GM18499 (cell line): ENCODE measurements at regions not wholly inside any gene's neighbourhood (a gene's known extent, or its start where the extent isn't known, plus 50 kb on each side); places are given as distances from the start of the nearest gene placed in this dataset.

Experiments
- ATAC-seq: cut with Tn5 transposase; IDR thresholded peaks from one replicate; pipeline ENCODE4 v1.9.1; 2021; ENCODE audit warnings: moderate number of reproducible peaks; ENCODE audit not compliant: insufficient read depth, unreplicated experiment

- ATAC-seq, result no peak
Observed at GRCh38 chr21:16504766-16505165, 775.0 kb downstream of the USP25 start.

DNA sequence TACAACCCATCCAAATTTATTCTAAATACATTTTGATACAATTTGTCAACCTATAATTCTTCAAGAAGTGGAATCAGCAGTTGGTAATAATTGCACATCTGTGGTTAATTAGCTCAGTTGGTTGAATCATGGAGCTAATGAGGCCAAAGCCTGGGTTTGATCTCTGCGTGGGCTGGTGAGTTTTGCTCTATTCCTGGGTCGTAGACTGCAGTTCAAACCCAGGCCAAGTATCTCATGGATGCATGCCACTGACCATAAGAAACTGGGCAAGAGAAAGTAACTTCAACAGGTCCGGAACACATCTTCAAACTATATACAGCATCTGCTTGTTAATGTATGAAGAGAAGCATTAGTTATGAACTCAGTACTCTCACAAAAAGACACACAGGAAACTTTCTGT, 779.7 kb downstream of the USP25 start:
- ATAC-seq, result no peak

DNA sequence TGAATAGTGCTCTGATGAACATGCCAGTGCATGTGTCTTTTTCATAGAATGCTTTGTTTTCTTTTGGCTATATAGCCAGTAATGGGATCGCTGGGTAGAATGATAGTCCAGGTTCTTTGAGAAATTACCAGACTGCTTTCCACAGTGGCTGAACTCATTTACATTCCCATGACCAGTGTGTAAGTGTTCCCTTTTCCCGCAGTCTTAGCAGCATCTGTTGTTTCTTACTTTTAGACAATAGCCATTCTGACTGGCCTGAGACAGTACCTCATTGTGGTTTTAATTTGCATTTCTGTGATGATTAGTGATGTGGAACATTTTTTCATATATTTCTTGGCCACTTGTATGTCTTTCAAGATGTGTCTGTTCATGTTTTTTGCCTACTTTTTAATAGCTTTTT, 784.5 kb downstream of the USP25 start:
- ATAC-seq, result no peak

DNA sequence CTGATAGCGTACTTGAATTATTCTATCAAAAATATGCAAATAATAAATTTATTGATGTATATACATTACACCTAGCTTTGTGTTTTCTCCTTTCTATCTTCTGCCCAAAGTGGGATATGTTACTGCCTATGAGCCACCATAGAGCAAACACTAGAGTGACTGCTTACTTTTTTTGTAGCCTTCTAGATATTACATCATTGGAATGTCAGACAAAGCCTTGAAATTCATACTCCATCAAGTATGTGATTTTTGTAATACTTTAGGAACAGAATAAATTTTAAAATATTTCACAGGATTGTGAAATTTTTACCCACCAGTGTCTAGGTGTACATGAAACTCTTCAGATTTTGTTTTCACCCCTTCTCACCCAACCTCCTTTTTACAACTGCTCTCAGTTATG, 787.6 kb downstream of the USP25 start:
- ATAC-seq, result no peak

DNA sequence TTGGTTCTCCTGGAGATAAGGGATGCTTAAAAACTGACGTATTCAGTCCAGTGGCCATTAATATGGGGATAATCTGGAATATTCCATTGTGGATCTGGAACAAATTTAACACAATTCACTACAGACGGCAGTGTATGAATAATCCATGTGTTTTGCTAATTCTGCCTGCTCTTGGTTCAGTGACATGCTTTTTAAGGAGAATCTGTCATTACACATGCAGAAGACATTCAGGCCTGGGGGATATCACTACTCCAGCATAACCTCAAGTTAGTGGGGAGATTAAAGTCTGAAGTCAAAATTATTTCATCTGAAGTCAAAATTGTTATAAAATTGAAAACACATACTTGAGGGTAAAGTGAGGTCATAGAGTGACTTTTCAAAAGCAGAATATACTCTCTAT, 789.3 kb downstream of the USP25 start:
- ATAC-seq, result no peak

DNA sequence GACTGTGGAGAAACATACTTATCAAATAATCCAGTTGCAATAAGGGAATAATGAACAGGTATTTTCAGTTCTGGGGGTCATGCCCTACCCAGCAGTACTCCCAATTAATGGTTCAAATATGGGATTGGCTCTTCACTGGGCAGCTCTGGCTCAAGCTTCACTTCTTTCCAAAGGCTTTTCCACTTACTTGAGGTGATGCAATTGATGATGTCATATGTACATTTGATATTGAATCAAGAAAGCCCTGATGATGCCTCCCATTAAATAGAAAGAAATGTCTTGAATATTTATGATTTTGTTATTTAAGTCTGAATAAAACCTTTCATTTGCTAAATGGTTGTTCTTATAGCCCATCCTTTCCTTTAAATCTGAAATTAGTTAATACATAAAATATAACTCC, 789.9 kb downstream of the USP25 start:
- no peak for ATAC-seq

DNA sequence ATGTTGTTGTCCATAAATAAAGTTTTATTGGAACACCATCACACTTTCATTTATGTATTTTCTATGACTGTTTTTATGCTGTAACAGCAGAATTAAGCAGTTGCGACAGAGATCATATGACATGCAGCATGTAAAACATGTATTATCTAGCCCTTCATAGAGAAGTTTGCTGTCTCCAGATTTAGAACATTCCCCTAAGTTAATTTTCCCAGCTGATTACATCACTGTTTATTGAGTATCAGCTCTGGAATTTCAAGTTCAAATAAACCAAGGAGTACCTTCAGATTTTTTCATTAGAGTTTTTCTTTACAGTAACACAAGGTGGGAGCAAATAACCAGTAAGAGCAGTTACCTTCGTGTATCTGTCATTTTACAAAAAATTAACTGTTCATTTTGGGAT, 792.8 kb downstream of the USP25 start:
- no peak for ATAC-seq

GRCh38 chr21:16530656-16531055, 800.9 kb downstream of the USP25 start:
- no peak for ATAC-seq

DNA sequence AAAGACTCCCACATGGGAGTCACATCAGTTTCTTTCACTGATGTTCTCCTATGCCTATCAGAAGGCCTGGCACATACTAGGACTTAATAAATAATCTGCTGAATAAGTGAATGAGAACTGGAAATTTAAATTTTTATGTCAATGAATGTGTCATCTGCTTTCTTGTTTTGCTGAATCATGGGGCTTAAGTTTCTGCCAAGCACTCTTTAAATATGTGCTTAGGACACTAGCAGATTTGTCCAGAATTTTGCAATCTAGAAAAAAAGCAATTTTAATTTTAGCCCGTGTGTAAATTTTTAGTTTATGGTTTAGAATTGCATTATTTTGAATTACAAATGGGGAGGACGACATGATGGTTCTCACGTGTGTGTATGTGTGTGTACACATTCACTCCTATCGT, 803.1 kb downstream of the USP25 start:
- no peak for ATAC-seq

DNA sequence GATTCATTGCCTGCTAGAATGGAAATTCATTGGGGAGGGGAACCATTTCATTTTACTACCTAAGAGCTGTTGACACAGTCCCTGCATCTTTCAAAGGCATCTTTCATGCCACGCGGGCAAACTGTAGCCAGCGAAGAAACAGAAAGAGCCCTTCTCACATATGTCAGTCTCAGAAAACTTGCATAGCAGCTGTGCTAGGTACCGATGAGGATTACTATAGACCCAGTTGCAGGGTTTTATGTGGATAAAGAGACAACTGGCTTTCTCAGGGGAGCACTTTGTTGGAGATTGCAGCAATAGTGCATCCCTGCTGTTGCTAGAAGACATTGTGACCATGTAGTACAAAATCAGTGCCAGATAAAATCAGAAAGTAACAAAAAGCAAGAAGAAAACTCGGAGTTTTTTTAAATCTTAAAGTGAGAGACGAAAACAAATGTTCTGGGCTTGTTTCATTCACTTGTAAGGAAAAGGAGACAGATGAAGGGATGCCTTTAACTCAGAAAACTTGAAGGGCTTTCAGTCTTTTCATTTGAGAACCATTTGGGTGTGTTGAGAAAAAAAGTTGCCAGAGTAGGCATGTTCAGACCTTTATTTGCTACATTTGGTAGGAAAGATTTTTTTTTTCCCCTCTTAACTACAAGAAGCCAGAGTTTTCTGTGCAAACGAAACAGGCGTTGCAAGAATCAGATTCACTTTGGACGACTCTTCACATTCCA, 804.1 kb downstream of the USP25 start:
- no peak for ATAC-seq

DNA sequence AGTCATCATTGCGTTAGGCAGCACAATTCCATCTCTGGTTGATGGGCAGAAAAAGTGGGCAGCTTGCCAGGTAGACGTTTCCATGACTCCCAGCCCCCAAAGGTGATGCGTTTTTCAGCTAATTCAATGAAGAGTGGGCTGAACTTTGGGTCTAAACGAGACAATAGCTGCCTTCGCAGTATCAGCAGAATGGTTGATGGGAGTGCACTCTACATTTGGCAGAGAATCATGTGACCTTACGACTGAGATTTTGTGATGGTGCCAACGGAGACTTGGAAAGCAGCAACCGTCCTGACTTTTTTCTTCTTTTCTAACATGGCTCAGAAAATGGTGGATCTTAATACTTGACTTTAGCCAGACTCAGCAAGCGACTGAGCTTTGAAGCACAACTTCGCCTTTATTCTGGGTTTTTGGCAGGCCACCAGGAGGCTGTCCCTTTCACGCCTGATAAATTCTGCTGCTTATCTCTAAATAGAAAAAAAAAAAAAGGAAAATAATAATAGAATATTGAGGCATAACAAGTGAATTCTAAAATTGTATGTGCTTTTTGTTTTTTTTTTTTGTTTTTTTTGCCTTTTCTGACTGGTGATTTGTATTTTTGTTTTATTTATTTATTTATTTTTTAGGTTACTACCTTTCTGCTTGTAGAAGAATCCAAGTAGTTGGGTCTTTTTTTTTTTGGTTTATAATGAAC, 804.8 kb downstream of the USP25 start:
- no peak for ATAC-seq

DNA sequence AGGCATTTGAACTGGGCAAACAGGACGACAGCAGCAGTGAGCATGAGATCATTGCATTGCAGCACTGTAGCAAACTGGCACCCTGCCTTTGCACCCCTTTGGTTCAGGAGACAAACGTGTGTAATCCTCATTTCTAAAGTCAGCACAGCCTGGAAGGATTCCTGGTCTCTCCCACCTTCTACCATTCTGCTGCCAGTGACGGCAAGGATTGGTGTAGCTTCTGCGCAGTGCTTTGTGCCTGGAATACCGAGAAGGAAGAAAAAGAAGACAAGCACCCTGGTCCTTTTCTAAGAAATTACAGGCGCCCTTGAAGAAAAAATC, 805.3 kb downstream of the USP25 start:
- no peak for ATAC-seq

DNA sequence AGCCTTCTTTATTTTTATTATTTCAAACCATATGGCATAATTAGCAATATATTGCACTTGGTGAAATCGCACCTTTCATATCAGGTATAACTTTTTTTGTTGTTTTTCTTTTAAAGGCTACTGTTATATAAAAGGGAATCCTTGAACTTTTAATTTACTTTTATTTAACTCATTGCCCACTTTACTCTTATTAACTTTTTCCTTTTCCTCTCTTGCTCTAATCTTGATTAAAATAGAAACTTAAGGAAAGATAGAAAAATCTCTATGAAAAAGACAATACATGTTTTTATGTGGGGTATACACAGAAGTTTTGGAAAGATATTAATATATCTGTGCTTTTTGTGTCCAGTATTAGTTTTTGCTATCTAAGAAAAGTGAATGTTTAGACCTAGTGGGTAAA, 805.8 kb downstream of the USP25 start:
- no peak for ATAC-seq

- ATAC-seq, result no peak
Observed at GRCh38 chr21:16536140-16536539, 806.4 kb downstream of the USP25 start.

- ATAC-seq, result no peak
Observed at GRCh38 chr21:16536643-16537434, 807.1 kb downstream of the USP25 start.

- no peak for ATAC-seq
Observed at GRCh38 chr21:16537501-16537900, 807.7 kb downstream of the USP25 start.

- no peak for ATAC-seq
Observed at GRCh38 chr21:16538405-16538804, 808.6 kb downstream of the USP25 start.

DNA sequence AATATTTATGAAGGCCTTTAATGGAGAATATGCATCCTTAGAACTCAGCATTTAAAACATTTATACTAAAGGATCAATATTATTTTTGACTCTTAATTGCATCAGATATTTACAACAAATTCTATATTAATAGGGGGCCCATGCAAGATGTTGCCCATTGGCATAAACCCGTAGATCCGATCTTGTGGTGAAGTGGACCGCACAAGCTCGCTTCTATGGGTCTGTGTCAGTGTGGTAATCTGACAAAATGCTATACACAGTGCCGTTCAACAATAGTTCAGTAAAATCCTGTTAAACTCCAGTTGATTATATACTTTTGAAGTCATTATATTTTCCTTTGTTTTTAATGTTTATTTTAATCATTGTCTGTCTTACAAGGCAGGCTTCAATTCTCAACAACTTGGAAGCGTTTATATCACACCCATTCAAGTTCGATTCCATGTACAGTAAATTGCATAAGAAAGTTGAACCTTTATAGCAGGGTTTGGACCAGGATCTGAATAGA, 809.2 kb downstream of the USP25 start:
- ATAC-seq, result no peak

DNA sequence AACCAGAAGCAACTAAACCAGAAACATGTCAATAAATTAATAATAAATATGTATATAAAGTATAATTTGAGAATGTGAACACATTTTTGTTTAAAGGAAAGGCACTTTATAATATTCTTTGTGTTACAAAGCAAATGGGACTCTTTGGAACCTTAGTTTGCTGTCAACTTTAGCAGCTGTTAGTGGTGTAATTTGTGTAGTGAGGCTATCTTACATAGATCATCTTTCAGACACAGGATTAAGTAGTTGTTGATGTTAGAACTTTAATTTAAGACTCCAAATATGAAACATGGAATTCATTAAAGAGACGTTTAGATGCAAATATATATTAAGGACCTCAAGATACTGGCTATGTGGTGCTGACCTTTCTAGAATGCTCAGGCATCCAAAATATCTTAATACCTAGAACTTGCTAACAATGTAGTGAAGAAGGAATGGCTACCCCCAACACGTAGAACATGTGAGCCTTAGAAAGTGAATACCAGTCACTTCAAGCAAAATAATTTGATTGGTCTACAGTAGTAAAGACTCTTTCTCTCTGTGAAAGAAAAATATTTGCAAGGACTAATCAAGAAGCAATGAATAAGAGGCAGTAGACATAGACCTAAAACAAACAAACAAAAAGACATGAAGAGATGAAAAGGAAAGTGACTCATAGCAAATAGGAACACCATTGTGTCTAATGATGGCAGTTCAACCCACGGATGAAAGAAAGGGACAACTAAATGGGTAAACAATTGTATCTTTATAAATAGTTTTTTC, 811.4 kb downstream of the USP25 start:
- no peak for ATAC-seq

GRCh38 chr21:16550118-16550517, 820.3 kb downstream of the USP25 start:
- ATAC-seq, result no peak
